HG03378 (cell line): ENCODE measurements at regions not wholly inside any gene's neighbourhood (a gene's known extent, or its start where the extent isn't known, plus 50 kb on each side); places are given as distances from the start of the nearest gene placed in this dataset.
"Not testable (repeated sequence)": the region's sequence is repeated elsewhere in the genome, so short reads cannot be mapped to it uniquely, and the experiment has no call there.

ENCODE experiments used
- ATAC-seq: cut with Tn5 transposase; IDR thresholded peaks from one replicate; pipeline ENCODE4 v1.9.1; 2021; ENCODE audit warnings: mild to moderate bottlenecking, moderate library complexity; ENCODE audit not compliant: unreplicated experiment

GRCh38 chr21:21845901-21846300, 847.7 kb downstream of the NCAM2 start:
- no peak for ATAC-seq

GRCh38 chr21:21851205-21851604, 853.0 kb downstream of the NCAM2 start:
- ATAC-seq = no peak

- ATAC-seq = no peak
These were observed 853.4 kb downstream of the NCAM2 start for GRCh38 chr21:21851657-21852056.

DNA sequence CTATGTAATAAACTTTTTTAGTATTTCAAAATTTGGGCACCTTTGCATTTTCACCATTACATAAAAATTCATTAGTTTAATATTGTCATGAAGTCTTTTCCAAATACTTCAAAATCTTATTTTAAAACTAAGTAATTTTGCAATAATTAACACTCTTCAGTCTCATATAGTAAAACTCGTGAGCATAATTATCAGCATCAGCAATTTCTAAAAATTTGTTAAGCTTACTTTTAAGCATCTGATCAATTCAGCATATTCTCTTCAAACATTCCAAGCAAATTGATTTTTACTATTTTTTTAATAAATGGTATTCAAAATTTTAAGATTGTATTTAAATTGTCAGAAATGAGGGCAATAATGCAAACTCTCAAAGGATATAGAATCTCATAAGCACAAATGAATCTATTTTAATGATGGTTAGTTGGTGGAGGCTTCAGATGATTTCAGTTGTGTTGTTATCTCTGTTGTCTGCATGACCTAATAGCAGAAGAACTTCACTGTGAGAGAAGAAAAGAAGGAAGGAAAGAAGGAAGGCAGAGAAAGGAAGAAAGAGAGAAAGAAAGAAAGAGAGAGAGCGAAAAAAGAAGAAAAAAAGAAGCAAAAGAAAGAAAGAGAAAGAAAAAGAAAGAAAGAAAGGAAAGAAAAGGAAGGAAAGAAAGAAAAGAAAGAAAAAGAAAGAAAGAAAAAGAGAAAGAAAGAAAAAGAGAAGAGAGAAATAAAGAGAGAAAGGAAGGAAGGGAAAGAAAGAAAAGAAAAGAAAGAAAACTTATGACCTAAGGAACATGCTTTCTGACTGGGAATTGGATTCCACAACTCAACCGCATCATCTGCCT, 860.5 kb downstream of the NCAM2 start:
- no peak for ATAC-seq

DNA sequence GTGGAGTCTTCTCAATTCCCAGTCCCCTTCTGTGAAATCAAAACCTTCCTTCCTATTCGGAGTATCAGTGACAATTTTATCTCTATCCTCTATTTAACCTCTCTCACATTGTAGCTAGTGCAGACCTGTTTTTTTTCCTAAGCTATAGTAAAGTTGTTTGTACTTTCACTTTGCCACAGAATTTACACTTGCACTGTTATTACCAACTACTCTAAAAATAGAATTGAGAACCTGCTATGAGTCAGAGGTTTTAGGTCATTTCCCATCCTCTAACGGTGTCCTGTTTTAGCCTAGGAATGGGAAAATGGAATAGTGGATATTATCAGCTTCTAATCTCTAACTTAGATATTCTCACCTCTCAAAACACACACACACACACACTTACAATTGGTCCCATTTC, 862.7 kb downstream of the NCAM2 start:
- ATAC-seq = no peak

GRCh38 chr21:21864321-21864840, 866.2 kb downstream of the NCAM2 start:
- ATAC-seq = no peak

- ATAC-seq = no peak
These were observed 899.2 kb downstream of the NCAM2 start for GRCh38 chr21:21897275-21897883.

- no peak for ATAC-seq
These were observed 900.6 kb downstream of the NCAM2 start for GRCh38 chr21:21898801-21899200.

GRCh38 chr21:21902416-21902815, 904.2 kb downstream of the NCAM2 start:
- ATAC-seq = not testable (repeated sequence)

DNA sequence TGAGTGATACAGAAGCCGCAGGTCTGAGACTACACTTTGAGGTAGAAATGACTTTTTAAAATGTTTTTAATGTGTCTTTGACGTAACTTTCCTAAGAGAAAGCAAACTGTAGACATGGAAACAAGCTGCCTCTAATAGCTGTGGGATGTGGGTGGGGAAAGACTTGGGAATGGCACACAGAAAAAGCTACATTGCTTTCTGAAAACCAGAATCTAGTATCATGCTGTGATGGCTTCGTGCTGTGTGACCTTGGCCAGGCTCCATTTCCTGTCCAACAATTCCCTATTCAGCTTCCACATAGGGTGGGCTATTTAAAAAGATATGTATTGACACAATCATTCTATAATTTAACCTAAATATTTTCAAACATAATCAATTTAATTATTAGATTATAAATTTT, 909.1 kb downstream of the NCAM2 start:
- no peak for ATAC-seq

GRCh38 chr21:21915816-21916215, 917.6 kb downstream of the NCAM2 start:
- no peak for ATAC-seq

- ATAC-seq = no peak
These were observed 923.4 kb downstream of the NCAM2 start for GRCh38 chr21:21921410-21922232.

DNA sequence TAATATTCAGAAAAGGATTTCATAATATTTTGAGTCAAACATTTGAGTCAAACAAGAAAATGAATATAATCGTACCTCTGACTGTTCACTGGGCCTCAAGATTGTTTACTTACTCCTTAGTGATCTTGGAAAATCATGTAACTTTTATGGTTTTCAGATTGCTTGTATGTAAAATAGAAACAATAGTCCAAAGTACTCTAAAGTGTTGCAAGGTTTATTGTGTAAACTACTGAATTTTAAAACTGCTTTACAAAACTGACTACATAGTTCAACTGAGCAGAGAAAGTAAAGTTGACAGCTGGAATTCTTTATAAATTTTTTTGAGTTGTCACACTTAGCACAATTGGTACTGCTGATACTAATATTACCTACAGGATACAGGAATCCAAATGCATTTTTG, 931.0 kb downstream of the NCAM2 start:
- ATAC-seq = no peak

GRCh38 chr21:21929789-21930188, 931.6 kb downstream of the NCAM2 start:
- ATAC-seq = no peak

- ATAC-seq = no peak
These were observed 954.4 kb downstream of the NCAM2 start for GRCh38 chr21:21952566-21952965.

GRCh38 chr21:21955204-21955603, 957.0 kb downstream of the NCAM2 start:
- ATAC-seq = no peak

DNA sequence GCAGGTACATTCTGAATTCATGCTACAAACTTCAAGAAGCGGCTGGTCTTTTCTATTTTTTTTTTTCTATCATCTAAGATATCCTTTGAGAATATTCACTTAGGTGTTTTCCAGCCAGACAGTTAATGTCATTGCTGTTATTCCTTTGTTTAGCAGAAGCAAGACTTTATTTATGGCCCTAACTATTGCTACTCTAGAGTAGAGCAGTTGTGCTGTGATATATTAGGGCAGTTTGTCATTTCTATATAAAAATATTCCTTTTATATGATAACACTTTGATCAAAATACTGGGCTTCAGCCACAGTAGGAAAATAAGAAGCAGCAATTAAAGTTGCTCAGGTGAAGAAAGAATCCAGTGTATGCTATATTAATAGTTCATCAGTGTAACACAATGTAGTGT, 959.3 kb downstream of the NCAM2 start:
- ATAC-seq = no peak

DNA sequence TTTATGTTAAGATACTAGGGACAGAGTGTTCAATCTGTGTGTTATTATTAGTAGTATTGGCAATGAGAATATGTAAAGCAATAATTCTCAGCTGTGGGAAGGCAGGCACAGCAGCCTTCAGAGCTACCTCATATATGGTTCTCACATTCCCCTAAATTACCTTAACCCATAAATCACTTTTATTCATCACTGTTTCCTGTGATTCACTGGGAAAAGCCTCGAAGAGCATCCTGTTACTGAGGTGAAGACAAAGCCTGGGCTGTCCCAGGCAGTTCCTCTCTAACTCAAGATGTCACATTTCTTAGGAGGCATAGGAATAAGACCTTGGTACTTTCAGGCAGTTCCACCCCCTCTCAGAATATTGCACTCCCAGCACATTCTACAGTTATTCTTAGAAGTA, 965.7 kb downstream of the NCAM2 start:
- ATAC-seq = no peak

GRCh38 chr21:21968810-21969209, 970.6 kb downstream of the NCAM2 start:
- no peak for ATAC-seq

- no peak for ATAC-seq
These were observed 971.0 kb downstream of the NCAM2 start for GRCh38 chr21:21969211-21969610.

GRCh38 chr21:21971384-21971783, 973.2 kb downstream of the NCAM2 start:
- no peak for ATAC-seq
